TTC549 (cell line): ENCODE measurements at regions not wholly inside any gene's neighbourhood (a gene's known extent, or its start where the extent isn't known, plus 50 kb on each side); places are given as distances from the start of the nearest gene placed in this dataset.

Experiments
- FAIRE-seq: peaks from 2 replicates; lab custom pipeline; 2012; peaks lifted over from hg19 to GRCh38; lab: Jason Lieb, UNC

DNA sequence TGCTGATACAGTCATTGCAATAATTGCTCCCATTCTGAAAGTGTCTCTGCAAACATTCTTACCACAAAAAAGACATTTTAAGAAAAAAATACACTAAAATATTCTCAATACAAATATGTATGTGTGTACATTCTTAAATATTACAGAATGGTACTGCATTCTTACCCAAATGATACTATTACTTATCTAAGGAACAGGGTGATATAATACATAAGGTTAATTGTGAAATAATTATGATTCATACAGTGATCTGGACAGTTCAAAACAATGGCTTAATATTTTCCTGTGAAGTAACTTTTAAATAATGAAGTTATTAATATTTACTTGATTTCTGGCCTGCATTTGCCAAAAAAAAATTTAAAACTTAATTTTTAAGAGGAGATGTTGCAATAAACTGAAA lies 694.6 kb downstream of the TUSC7 start:
- FAIRE-seq: no peak

- FAIRE-seq: no peak
These were observed 695.2 kb downstream of the TUSC7 start for GRCh38 chr3:117404730-117405129.

DNA sequence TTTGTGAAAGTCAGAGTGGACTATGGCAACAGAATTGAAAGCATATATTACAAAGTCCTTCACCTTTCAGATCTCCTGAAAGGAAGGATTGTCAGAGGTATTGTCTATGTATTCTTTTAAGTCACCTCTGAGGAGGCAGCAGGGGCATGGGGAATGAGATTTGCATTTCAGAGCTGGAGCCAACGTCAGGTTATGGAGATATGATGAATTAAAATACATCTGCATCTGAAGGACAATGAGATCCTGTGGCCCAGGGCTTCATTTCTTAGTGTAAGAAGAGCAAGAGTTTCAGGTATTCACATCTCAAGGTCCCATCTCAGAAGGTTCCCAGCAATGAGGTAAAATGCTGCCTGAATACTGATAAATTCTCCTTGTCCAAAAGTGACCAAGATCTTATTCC lies 695.8 kb downstream of the TUSC7 start:
- no peak for FAIRE-seq

DNA sequence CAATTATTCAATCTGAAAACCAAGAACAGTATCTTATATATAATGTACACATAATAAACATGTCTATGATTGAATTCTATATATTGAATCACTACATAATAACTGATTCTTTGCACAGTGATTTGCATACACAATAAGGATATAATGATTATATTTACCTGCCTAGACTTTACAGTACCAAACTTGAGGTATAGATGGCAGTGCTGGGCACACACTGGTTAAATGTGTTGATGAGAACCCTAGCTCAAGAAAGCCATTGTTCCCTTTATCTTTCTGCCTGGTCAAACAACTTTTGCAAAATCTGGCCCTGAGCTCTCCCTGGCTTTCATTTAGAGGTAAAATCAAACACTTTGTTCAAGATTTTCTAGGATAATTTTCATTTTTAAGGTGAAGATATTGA lies 697.7 kb downstream of the TUSC7 start:
- no peak for FAIRE-seq

- FAIRE-seq: no peak
These were observed 699.2 kb downstream of the TUSC7 start for GRCh38 chr3:117408811-117409210.

DNA sequence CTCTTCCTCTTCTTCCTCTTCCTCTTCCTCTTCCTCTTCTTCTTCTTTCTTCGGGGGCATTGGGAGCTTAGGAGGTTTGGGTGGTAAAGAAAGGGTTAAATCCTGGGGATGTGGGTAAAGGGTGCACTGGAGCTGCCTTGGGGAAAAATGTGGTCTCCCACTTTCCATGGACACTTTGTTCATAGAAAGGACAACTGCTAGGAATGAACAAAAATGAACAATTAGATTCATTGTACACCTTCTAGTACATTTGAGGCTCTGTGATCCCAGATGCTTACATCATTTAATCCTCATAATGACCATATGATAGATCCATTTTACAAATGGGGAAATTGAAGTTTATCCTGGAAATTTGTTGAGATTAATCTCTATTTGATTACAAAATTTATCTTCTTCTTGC lies 699.7 kb downstream of the TUSC7 start:
- FAIRE-seq: no peak

DNA sequence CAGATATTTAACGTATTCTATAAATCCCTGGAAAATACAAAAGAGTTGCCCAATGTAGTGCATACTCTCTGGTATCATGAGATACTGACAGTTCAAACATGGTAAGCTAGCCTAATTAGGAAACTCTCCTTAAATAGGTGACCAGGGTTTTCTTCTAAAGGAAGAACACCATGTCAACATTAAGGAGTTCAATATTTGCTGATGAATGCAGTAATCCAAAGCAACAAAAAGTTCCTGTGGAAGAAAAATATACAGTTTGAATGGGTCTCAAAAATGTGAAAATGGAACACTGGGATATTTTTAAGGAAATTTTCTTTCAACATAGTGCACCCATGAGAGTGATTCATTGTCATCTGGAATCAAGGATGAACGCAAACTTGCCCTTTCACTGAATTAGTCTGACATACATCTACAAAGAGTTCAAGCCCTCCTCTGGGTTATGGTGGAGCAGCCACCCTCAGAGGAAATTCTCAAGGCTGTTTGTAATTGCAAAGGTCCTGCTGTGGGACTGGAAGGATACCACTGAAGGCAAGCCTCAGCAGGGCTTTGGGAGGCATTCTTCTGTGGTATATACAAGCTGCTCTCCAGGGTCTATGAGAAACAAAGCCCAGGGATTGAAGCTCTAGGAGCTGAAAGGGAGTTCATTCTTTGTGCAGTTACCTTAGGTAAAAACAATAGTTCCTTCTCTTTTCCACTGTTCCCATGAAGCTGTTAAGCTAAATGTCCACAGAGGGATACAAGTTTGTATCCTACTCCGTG lies 700.3 kb downstream of the TUSC7 start:
- FAIRE-seq: no peak

DNA sequence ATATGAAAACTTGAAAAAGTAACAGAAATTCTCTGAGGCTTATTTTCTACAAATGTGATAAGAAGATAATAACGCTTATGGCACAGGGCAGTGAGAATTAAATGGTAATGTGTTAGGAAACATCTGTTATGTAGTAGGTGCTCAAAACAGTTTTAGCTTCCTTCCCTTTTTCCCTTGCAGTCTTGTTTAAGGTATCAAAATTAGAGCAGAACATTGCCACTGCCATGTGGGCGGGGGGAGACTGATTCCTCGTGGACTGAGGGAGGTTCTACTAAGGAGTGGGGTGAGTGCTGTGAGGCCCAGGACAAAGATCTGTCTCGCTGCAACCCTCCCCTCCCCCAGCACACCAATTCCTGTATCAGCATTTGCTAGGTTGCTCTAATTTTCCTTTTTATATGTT lies 702.4 kb downstream of the TUSC7 start:
- FAIRE-seq: no peak

- no peak for FAIRE-seq
These were observed 707.8 kb downstream of the TUSC7 start for GRCh38 chr3:117417411-117417810.

GRCh38 chr3:117427081-117427480 lies 717.5 kb downstream of the TUSC7 start:
- no peak for FAIRE-seq

GRCh38 chr3:117433427-117433826 lies 723.8 kb downstream of the TUSC7 start:
- no peak for FAIRE-seq

DNA sequence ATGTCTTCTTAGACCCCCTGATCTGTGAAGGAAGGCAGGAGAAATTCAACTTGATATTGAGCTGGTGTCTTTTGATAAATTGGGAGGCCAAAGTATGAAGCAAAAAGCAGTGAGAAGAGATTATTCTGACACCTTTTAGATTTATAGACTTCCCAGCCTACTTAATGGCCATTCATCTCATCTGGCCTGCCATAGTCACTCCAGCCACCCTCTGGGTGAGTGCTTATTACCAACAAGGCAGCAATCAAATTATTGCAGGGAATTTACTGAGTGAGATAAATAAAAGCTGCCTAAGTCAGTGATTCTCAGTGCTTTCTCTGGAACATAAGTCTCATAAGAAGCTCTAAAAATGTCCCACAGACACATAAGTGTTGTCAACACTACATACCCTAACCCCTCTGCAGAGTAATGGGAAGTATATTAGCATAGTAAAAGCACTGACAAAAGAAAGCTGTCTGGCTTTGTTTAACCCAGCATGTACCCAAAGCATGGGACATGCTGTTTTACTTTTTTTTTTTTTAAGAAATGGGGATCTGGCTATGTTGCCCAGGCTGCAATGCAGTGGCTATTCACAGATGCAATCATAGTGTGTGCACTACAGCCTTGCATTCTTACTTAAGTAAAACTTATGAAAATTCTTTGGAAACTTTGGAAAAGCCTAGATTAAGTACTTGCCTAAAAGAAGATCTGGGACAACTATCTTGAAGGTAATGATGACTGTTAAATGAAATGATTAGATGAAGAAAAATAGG lies 725.3 kb downstream of the TUSC7 start:
- FAIRE-seq: no peak

- no peak for FAIRE-seq
These were observed 725.9 kb downstream of the TUSC7 start for GRCh38 chr3:117435506-117435905.

- no peak for FAIRE-seq
These were observed 730.2 kb downstream of the TUSC7 start for GRCh38 chr3:117439812-117440211.

DNA sequence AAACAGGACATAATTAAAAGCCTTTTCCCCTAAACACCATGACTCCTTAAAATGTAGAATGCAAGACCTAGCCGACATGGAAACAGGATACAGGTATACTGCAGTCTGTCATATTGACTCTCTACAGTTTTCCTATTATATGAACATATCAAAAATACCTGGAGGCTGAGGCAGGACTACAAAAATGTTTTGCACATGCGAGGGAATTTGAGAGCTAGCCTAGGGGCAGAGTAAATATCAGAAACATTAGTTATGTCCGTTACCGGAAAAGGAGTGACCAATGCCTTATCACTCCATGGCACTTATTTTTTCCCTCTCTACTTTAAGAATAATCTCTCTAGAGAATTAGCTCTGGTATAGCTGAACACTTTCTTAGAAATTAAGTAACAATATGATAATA lies 732.3 kb downstream of the TUSC7 start:
- FAIRE-seq: no peak

- FAIRE-seq: no peak
These were observed 733.0 kb downstream of the TUSC7 start for GRCh38 chr3:117442566-117442965.

GRCh38 chr3:117443014-117443413 lies 733.4 kb downstream of the TUSC7 start:
- no peak for FAIRE-seq

DNA sequence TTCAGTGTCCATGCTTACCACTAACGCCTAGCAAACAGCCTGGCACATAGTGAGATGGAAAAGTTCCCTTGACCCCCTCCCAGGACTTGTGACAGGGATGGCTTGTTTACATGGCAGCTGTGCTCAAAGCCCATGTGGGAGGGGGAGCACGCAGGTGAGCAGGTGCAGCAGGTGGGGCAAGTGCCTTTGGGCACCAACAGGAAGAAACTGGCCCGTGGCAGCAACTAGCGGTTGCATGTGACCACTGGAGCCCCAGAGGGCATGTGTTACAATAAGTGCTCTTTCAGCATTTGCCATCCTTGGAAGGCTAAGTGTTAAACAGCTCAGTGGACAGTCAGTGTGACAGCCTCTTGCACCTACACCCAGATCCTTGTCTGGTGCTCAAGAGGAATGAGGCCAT lies 734.6 kb downstream of the TUSC7 start:
- FAIRE-seq: no peak

DNA sequence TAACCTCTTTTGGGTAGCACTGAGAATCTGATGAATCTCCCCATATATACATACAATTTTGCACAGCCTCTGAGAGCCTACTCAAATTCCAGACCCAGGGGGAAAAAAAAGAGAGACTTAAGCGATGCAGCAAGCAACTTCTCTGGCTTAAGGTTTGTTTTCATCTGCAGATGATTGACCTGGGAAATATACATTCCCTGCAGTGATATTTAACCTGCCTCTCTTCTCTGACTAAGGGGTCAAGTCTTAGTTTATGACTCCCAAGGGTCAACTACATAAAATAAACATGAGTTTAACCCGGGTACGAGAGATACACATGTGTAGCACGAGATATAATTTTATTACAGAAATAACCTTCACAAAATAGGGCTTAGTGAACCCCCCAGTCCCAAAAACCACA lies 737.8 kb downstream of the TUSC7 start:
- FAIRE-seq: no peak

DNA sequence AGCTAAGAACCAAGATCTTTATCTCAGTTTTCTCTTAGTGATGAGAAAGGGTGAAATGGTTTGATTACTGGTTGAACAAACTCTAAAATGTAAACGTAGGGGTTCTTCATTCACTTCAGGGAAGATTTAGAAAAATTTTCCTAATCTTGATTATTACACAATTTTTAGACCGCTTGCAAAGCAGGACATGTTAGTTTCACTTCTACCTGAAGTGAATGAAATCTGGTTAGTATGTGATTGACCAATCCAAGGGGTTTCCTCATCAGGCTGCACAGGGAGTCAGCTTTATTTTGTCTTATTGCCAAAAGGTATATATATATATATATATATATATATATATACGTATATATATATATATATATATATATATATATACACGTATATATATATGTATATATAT lies 740.4 kb downstream of the TUSC7 start:
- no peak for FAIRE-seq

DNA sequence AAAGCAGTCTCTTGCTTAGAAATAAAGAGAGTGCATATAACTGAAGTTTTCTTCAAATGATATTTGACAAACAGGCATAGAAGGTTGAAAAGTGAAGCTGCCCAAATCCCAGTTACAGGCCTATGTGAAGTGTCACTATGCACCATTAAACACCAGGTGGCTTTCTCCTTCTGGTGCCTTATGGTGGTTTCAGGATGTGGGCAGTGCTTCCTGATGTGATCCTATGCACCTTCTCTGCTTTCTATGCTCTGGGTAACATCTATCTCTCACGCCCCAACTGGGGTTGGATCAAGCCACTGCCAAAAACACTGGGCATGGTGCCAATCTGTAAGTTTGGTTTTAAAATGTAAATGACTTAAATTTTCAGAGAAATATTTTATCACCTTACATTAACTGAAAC lies 744.7 kb downstream of the TUSC7 start:
- FAIRE-seq: no peak

GRCh38 chr3:117454908-117455307 lies 745.3 kb downstream of the TUSC7 start:
- FAIRE-seq: no peak

DNA sequence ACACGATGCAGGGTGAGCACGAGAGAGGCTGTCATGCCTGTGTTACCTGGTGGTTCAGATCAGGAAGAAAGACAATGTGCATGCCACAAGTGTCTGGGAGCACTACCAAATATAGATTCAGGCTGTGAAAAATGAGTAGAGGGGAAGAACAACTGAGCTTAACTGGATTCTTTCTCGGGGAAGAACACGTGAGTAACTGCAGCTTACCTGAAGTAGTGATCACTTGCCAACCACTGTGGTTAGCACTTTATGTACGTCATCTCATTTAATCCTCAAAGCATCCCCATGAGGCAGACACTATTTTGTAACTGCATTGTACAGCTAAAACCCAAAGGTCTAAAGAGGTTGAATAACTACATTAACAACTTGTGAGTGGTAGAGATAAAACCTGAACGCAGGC lies 746.2 kb downstream of the TUSC7 start:
- no peak for FAIRE-seq
